PC-9 (cell line): ENCODE measurements at regions not wholly inside any gene's neighbourhood (a gene's known extent, or its start where the extent isn't known, plus 50 kb on each side); places are given as distances from the start of the nearest gene placed in this dataset.

Experiments
- BruUV-seq: library from RNA; stranded (reverse); fragments of 400-500 nt; replicated peaks from 2 replicates; lab custom pipeline; 2021; lab: Mats Ljungman, UMichigan
- CTCF ChIA-PET: fragments of 300-600 bp; sonication (Branson Sonifier 250); formaldehyde crosslinking; loops from one replicate; lab custom pipeline; 2022; ENCODE audit warnings: antibody characterized with exemption; lab: Charles Lee
- POLR2A ChIA-PET: fragments of 300-600 bp; sonication (Branson Sonifier 250); formaldehyde crosslinking; loops from one replicate; lab custom pipeline; 2022; ENCODE audit warnings: antibody characterized with exemption; ENCODE audit not compliant: unreplicated experiment; lab: Charles Lee
- DNase-seq, 2 experiments: peaks; one replicate each; pipeline versions ENCODE4 v3.0.0 to v3.0.0-alpha.2; 2015 to 2022; ENCODE audit warnings: mixed read lengths in 1 of 2
- H2AFZ ChIP-seq: fragments of 200-600 bp; sonication (generic); 2 replicates; pipeline ENCODE4 v1.8.1; 2017; ENCODE audit warnings: antibody characterized with exemption
- H3F3A ChIP-seq: fragments of 200-600 bp; sonication (generic); 2 replicates; pipeline ENCODE4 v1.8.1; 2017; ENCODE audit warnings: antibody characterized with exemption, mild to moderate bottlenecking, low read depth; ENCODE audit not compliant: insufficient read depth
- H3K27ac ChIP-seq: fragments of 200-600 bp; sonication (generic); 2 replicates; pipeline ENCODE4 v1.6.1; 2016; ENCODE audit warnings: mixed run types
- H3K27me3 ChIP-seq: fragments of 200-600 bp; sonication (generic); 2 replicates; pipeline ENCODE4 v1.6.1; 2016; ENCODE audit warnings: low read depth, mixed run types; ENCODE audit not compliant: insufficient read depth
- H3K36me3 ChIP-seq: fragments of 200-600 bp; sonication (generic); 2 replicates; pipeline ENCODE4 v1.6.1; 2016; ENCODE audit warnings: low read depth, mixed run types
- H3K4me1 ChIP-seq: fragments of 200-600 bp; sonication (generic); replicated peaks from 2 replicates; pipeline ENCODE4 v1.6.1; 2016; ENCODE audit warnings: mixed run types; ENCODE audit not compliant: insufficient read depth
- H3K4me2 ChIP-seq: fragments of 200-600 bp; sonication (generic); 2 replicates; pipeline ENCODE4 v1.6.1; 2017; ENCODE audit warnings: mixed run types
- H3K4me3 ChIP-seq: fragments of 200-600 bp; sonication (generic); 2 replicates; pipeline ENCODE4 v1.6.1; 2016; ENCODE audit warnings: mixed run types
- H3K79me2 ChIP-seq: fragments of 200-600 bp; sonication (generic); 2 replicates; pipeline ENCODE4 v1.6.1; 2017; ENCODE audit warnings: low read depth, mixed run types
- H3K9me2 ChIP-seq: fragments of 200-600 bp; sonication (generic); 2 replicates; pipeline ENCODE4 v1.8.1; 2017; ENCODE audit warnings: mild to moderate bottlenecking; ENCODE audit not compliant: insufficient read depth
- H3K9me3 ChIP-seq: fragments of 200-600 bp; sonication (generic); 2 replicates; pipeline ENCODE4 v1.8.1; 2016; ENCODE audit warnings: low read depth; ENCODE audit not compliant: insufficient read depth
- H4K20me1 ChIP-seq: fragments of 200-600 bp; sonication (generic); 2 replicates; pipeline ENCODE4 v1.8.1; 2017; ENCODE audit not compliant: insufficient read depth
- EZH2 ChIP-seq: fragments of 200-600 bp; sonication (generic); IDR thresholded peaks from 2 replicates; pipeline ENCODE4 v1.8.0; 2017; ENCODE audit warnings: antibody characterized with exemption, low read depth
- intact Hi-C: fragments of 100-400 bp; cut with micrococcal nuclease; formaldehyde crosslinking; loops from one replicate; pipeline ENCODE4 v1.10.0; 2022; ENCODE audit not compliant: unreplicated experiment
- TF ChIP-seq, protein P1 (sequence below): fragments of 200-600 bp; sonication (generic); conservative IDR thresholded peaks from 2 replicates; pipeline ENCODE4 v1.6.1; 2017; ENCODE audit warnings: mixed run types, antibody characterized with exemption, mild to moderate bottlenecking, moderate library complexity

DNA sequence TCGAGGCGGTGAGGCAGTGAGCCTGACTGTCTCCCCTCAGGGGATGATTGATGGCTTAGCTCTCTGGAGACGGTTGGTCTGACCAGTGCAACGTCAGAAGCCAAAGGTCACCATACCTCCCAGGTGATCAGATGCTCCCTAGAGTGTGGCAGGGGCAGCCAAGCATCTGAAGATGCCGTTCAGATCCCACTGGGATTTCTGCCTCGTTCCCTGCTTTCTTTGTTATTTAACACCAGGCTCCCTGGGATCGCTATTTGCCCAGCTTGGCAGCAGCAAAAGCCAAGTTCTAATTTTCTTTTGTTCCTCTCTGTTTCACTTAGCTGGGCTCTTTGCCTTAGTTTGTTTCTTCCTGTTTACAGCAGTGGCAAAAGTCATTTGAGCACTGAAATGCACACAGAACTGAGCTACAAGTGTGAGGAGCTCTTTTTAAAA, 53.5 kb upstream of the SVIL start:
- DNase-seq, result no peak
- H3K27ac ChIP-seq, result no peak overlapping the region
- H4K20me1 ChIP-seq, result no peaks in the 10 kb centered on the region
- peaks cover 40% of the 10 kb centered on the region for H3K79me2 ChIP-seq
- H3K4me2 ChIP-seq, result no peak overlapping the region
- H3F3A ChIP-seq, result peaks cover 11% of the 10 kb centered on the region; the same call in 1 of the 2 replicates
- no peaks in the 10 kb centered on the region for H3K9me3 ChIP-seq
- no TSS peak for BruUV-seq
- H3K27me3 ChIP-seq, result no peaks in the 10 kb centered on the region
- H2AFZ ChIP-seq, result no peak overlapping the region
- H3K9me2 ChIP-seq, result no peaks in the 10 kb centered on the region
- intact Hi-C loops, result loop anchor here (2.0 kb wide), 1 partner anchor 113 kb away; no protein-coding TSS in a partner anchor
- H3K36me3 ChIP-seq, result peaks cover 12% of the 10 kb centered on the region; the same call in 1 of the 2 replicates
- ChIA-PET CTCF (no interaction called here), POLR2A (interaction anchor here (0.5 to 0.6 kb wide), 2 partner anchors 111 to 119 kb away, joined by 3 read pairs; no protein-coding TSS in a partner anchor)
- H3K4me3 ChIP-seq, result no peak overlapping the region
- TF ChIP-seq EZH2, result no peak
- TF ChIP-seq, protein P1, sequence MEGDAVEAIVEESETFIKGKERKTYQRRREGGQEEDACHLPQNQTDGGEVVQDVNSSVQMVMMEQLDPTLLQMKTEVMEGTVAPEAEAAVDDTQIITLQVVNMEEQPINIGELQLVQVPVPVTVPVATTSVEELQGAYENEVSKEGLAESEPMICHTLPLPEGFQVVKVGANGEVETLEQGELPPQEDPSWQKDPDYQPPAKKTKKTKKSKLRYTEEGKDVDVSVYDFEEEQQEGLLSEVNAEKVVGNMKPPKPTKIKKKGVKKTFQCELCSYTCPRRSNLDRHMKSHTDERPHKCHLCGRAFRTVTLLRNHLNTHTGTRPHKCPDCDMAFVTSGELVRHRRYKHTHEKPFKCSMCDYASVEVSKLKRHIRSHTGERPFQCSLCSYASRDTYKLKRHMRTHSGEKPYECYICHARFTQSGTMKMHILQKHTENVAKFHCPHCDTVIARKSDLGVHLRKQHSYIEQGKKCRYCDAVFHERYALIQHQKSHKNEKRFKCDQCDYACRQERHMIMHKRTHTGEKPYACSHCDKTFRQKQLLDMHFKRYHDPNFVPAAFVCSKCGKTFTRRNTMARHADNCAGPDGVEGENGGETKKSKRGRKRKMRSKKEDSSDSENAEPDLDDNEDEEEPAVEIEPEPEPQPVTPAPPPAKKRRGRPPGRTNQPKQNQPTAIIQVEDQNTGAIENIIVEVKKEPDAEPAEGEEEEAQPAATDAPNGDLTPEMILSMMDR, result no peak
- H3K4me1 ChIP-seq, result peaks cover 14% of the 10 kb centered on the region

DNA sequence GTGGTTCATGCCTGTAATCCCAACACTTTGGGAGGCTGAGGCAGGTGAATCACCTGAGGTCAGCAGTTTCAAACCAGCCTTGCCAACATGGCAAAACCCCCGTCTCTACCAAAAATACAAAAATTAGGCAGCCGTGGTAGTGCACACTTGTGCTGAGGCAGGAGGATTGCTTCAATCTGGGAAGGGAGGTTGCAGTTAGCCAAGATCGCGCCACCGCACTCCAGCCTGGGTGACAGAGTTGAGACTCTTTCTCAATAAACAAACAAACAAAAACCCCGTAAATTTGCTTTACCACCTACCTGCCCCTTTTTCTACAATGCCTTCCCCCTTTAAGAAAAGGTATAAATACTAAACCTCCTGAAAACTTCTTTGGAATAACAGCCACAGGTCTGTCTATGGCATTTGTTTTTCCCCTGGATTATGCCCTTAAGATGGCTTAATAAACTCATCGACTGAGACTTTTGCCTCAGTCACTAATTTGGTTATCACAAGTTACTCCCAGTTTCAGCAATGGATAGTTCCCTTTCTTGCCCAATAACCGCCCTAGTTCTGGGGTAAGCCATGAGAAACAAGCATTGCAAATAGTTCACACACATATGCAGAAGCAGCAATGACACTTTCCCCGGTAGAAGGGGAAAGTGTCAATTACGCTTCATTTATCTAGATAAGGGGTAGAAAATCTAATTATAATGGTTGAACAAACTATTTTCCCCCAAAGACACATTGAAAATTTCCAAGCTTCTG, 52.8 kb upstream of the SVIL start:
- intact Hi-C loops, result loop anchor here (2.0 kb wide), 1 partner anchor 113 kb away; no protein-coding TSS in a partner anchor
- H3K9me3 ChIP-seq, result no peaks in the 10 kb centered on the region
- H3K4me1 ChIP-seq, result peaks cover 14% of the 10 kb centered on the region
- peaks cover 11% of the 10 kb centered on the region; the same call in 1 of the 2 replicates for H3F3A ChIP-seq
- no peak overlapping the region for H3K4me3 ChIP-seq
- no peaks in the 10 kb centered on the region for H3K27me3 ChIP-seq
- H2AFZ ChIP-seq, result no peak overlapping the region
- peaks cover 36% of the 10 kb centered on the region for H3K79me2 ChIP-seq
- no TSS peak for BruUV-seq
- H3K4me2 ChIP-seq, result no peak overlapping the region
- DNase-seq, result no peak
- H4K20me1 ChIP-seq, result no peaks in the 10 kb centered on the region
- TF ChIP-seq EZH2, result no peak
- TF ChIP-seq, protein P1, result no peak
- no peaks in the 10 kb centered on the region for H3K9me2 ChIP-seq
- ChIA-PET CTCF (no interaction called here), POLR2A (no interaction called here)
- no peak overlapping the region for H3K27ac ChIP-seq
- H3K36me3 ChIP-seq, result peaks cover 12% of the 10 kb centered on the region; the same call in 1 of the 2 replicates

DNA sequence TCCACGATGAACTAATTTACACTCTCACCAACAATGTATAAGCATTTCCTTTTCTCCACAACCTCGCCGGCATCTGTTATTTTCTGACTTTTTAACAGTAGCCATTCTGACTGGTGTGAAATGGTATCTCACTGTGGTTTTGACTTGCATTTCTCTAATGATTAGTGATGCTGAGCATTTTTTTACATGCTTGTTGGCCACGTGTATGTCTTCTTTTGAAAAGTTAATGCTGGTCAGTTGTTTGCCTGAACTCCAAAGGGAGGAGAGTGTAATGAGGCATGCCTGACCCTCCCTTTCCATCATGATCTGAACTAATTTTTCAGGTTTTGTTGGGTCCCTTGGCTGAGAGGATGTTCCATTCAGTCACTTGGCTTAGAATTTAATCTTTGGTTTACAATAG, 50.7 kb upstream of the SVIL start:
- no peaks in the 10 kb centered on the region for H3K27me3 ChIP-seq
- no peaks in the 10 kb centered on the region for H4K20me1 ChIP-seq
- TF ChIP-seq, protein P1, result no peak
- no peak for TF ChIP-seq EZH2
- H3K4me2 ChIP-seq, result no peak overlapping the region
- peaks cover 12% of the 10 kb centered on the region; the same call in 1 of the 2 replicates for H3K36me3 ChIP-seq
- no peak overlapping the region for H2AFZ ChIP-seq
- 0 out of 2 replicates have a peak, but pooled peaks cover 5% of the 10 kb centered on the region for H3F3A ChIP-seq
- H3K4me3 ChIP-seq, result no peak overlapping the region
- ChIA-PET CTCF (no interaction called here), POLR2A (no interaction called here)
- intact Hi-C loops, result no loop called here
- BruUV-seq, result no TSS peak
- H3K4me1 ChIP-seq, result peaks cover 14% of the 10 kb centered on the region
- DNase-seq, result no peak
- H3K9me3 ChIP-seq, result no peaks in the 10 kb centered on the region
- no peak overlapping the region for H3K27ac ChIP-seq
- H3K79me2 ChIP-seq, result peaks cover 28% of the 10 kb centered on the region
- no peaks in the 10 kb centered on the region for H3K9me2 ChIP-seq
